Fibroblast of pulmonary artery (primary cell): ENCODE measurements at regions not wholly inside any gene's neighbourhood (a gene's known extent, or its start where the extent isn't known, plus 50 kb on each side); places are given as distances from the start of the nearest gene placed in this dataset.

Experiments used
- DNase-seq: peaks from one replicate; pipeline ENCODE4 v3.0.0-alpha.2; 2010; ENCODE audit warnings: low read depth
- H3K4me3 ChIP-seq: replicated peaks from 2 replicates; pipeline ENCODE4 v1.5.1; 2011; ENCODE audit warnings: low read depth, mild to moderate bottlenecking, control low read depth, low read length, moderate library complexity
- CTCF ChIP-seq: IDR thresholded peaks from 2 replicates; pipeline ENCODE4 v1.5.1; 2011; ENCODE audit warnings: mild to moderate bottlenecking, control low read depth, low read length, inconsistent platforms; ENCODE audit errors: missing control alignments

- DNase-seq: no peak
- H3K4me3 ChIP-seq: no peak overlapping the region
- TF ChIP-seq CTCF: no peak
These were observed 1556.4 kb upstream of the ADGRL3 start for GRCh38 chr4:59643682-59644081.

GRCh38 chr4:59644765-59645164 lies 1555.4 kb upstream of the ADGRL3 start:
- no peak overlapping the region for H3K4me3 ChIP-seq
- no peak for DNase-seq
- no peak for TF ChIP-seq CTCF

GRCh38 chr4:59646082-59646481 lies 1554.0 kb upstream of the ADGRL3 start:
- no peak for TF ChIP-seq CTCF
- H3K4me3 ChIP-seq: no peak overlapping the region
- no peak for DNase-seq

- H3K4me3 ChIP-seq: no peak overlapping the region
- TF ChIP-seq CTCF: no peak
- no peak for DNase-seq
These were observed 1553.1 kb upstream of the ADGRL3 start for GRCh38 chr4:59647011-59647410.

- no peak for DNase-seq
- H3K4me3 ChIP-seq: no peak overlapping the region
- TF ChIP-seq CTCF: no peak
These were observed 1552.6 kb upstream of the ADGRL3 start for GRCh38 chr4:59647500-59647899.

GRCh38 chr4:59650861-59651260 lies 1549.3 kb upstream of the ADGRL3 start:
- no peak for TF ChIP-seq CTCF
- no peak overlapping the region for H3K4me3 ChIP-seq
- DNase-seq: no peak

GRCh38 chr4:59655996-59656395 lies 1544.1 kb upstream of the ADGRL3 start:
- no peak for DNase-seq
- TF ChIP-seq CTCF: no peak
- no peak overlapping the region for H3K4me3 ChIP-seq
